Spinal cord (tissue), 9 donors: ENCODE measurements at regions not wholly inside any gene's neighbourhood (a gene's known extent, or its start where the extent isn't known, plus 50 kb on each side); places are given as distances from the start of the nearest gene placed in this dataset.
A peak's percentile ranks its signal among the peaks of the same experiment; 100 is the strongest.

ENCODE experiments used
- DNase-seq, 6 donors: peaks; one replicate each; pipeline versions ENCODE4 v3.0.0 to v3.0.0-alpha.2; 2013 to 2015; ENCODE audit warnings: low spot score in 6 of 6, low read depth in 4 of 6
- H3K27ac ChIP-seq: one replicate; pipeline ENCODE4 v1.5.1; 2013; ENCODE audit warnings: low read depth, low read length, control low read depth
- H3K27me3 ChIP-seq: one replicate; pipeline ENCODE4 v1.6.1; 2013; ENCODE audit warnings: low read length; ENCODE audit not compliant: control insufficient read depth, insufficient read depth
- H3K36me3 ChIP-seq: one replicate; pipeline ENCODE4 v1.6.1; 2013; ENCODE audit warnings: low read length; ENCODE audit not compliant: control insufficient read depth, insufficient read depth
- H3K4me1 ChIP-seq: one replicate; pipeline ENCODE4 v1.6.1; 2013; ENCODE audit warnings: low read length; ENCODE audit not compliant: control insufficient read depth, insufficient read depth
- H3K4me3 ChIP-seq: one replicate; pipeline ENCODE4 v1.5.1; 2013; ENCODE audit warnings: low read depth, low read length, control low read depth
- H3K9me3 ChIP-seq: one replicate; pipeline ENCODE4 v1.6.1; 2013; ENCODE audit warnings: low read length; ENCODE audit not compliant: control insufficient read depth, insufficient read depth
- WGBS: methylation state at CpG from one replicate; pipeline ENCODE4 v1.1.5; 2013; ENCODE audit warnings: missing lambda C conversion rate; ENCODE audit not compliant: insufficient coverage; 5-methylcytosine and 5-hydroxymethylcytosine counted together
- donor health status: healthy.

DNA sequence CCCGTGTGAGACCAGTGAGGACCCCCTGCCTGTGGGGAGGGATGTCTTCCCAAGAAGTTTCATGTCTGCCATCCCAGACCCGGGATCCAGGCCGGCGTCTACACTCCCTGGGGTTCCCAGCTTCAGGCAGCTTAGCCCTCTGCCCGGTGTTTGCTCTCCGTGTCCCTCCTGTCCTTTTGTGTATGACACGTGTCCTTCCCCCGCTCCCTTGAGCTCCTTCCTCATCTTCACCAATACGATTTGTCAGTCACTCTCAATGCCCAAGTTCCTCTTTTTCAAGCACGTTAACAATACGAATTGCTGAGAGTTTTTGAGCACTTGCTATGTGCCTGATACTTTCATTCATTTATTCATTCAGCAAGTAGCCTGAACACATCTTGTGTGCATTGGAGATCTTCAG, 115.6 kb upstream of the PTPN1 start:
- Histone ChIP-seq H3K4me1 (peaks cover 11% of the 10 kb centered on the region), H3K36me3 (no peaks in the 10 kb centered on the region), H3K27ac (no peak overlapping the region), H3K27me3 (no peaks in the 10 kb centered on the region), H3K9me3 (no peaks in the 10 kb centered on the region), H3K4me3 (no peak overlapping the region)
- WGBS: 59% methylated on average over 10 of the region's 11 CpGs
- DNase-seq: no peak

DNA sequence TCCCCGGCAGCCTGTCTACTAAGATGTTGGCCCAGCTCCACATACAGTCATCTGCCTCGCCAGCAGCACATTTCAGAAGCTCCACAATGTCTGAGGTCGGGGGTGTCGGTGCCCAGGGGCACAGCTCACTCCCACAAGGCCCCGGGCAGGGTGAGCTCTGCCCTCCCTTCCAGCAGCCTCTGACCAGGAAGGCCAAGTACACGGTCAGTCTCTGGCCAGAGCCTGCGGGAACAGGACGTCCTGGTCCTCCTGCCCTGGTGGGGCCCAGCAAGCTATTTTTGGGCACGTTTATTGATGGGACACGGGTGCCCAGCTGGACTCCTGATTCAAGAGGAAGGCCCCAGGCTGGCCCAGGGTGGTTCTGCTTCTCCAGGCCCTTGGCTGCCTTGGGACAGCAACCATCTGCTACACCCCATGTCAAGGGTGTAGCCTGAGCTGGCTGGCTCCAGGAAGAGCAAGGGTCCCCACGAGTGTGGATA, 114.9 kb upstream of the PTPN1 start:
- H3K4me1 ChIP-seq: peaks cover 13% of the 10 kb centered on the region
- no peaks in the 10 kb centered on the region for H3K9me3 ChIP-seq
- 53% methylated on average over 10 of the region's 11 CpGs for WGBS
- H3K27ac ChIP-seq: no peak overlapping the region
- no peaks in the 10 kb centered on the region for H3K27me3 ChIP-seq
- DNase-seq: no peak
- no peak overlapping the region for H3K4me3 ChIP-seq
- H3K36me3 ChIP-seq: no peaks in the 10 kb centered on the region

DNA sequence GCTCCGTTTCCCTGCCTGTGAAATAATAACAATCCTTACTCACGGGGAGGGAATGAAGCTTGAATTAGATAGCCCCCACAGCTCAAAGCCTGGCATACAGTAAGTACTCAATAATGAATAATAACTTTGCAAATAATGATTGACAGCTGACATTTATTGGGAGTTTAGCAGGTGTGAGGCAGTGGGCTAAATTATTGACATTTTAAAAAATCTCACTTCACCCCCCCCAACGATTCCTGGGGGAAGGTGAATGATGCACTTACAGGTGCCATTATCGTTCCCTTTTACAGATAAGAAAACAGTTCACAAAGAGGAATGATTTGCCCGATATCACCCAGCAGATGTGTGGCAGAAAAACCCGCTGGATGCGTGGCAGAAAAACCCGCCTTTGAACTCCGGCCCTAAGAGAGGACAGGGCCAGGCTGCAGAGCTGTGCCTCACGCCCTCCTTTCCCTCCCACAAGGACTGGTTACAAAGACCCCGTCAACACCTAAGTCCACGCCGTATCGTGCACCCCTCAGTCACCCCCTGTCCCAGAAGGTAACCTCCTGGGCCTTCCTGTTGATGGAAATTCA, 114.2 kb upstream of the PTPN1 start:
- Histone ChIP-seq H3K4me1 (peaks cover 13% of the 10 kb centered on the region), H3K27me3 (no peaks in the 10 kb centered on the region), H3K27ac (no peak overlapping the region)

DNA sequence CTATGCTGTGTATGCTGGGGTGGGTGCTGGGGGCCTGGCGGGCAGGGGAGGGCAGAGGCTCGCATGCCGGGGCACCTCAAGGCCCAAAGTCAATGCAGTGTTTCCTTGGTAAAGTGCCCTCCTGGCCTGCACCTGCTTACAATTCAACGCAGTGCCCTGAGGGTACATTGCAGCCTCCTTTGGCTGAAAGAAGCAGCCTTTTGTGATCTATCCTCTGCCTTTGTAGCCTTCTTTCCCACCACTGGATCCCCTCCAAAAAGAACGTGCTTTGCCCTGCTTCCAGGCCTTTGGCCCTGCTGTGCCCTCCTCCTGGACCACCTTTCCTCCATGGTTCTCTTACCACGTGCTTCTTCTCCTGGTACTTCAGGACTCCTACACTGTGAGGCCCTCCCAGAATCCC, 113.6 kb upstream of the PTPN1 start:
- no peak overlapping the region for H3K27ac ChIP-seq
- DNase-seq: no peak

More for the DNA sequence above, 114.2 kb upstream of the PTPN1 start:
- WGBS: 95% methylated on average over 11 of the region's 14 CpGs
- DNase-seq: no peak
- no peaks in the 10 kb centered on the region for H3K36me3 ChIP-seq
- no peak overlapping the region for H3K4me3 ChIP-seq
- no peaks in the 10 kb centered on the region for H3K9me3 ChIP-seq

DNA sequence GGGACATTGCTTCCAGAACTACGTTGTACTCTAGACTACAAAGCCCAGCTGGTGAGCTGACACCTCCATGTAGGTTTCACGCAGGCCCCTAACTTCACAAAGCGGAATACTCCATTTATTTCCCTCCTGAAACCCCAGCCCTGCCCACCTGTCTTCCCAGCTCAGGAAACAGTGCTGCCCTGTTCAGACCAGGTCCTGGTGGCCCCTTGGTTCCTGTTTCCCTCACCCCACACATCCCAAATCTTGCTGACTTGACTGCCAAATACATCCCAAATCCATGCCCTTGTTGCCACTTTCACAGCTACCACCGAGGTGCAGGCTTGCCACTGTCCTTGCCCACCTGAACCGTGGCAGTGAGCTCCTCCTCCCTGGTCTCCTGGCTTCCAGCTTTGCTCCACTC, 113.1 kb upstream of the PTPN1 start:
- no peak overlapping the region for H3K27ac ChIP-seq

More for the DNA sequence above, 113.6 kb upstream of the PTPN1 start:
- Histone ChIP-seq H3K4me1 (peaks cover 13% of the 10 kb centered on the region), H3K36me3 (no peaks in the 10 kb centered on the region), H3K27me3 (no peaks in the 10 kb centered on the region), H3K4me3 (no peak overlapping the region), H3K9me3 (no peaks in the 10 kb centered on the region)
- WGBS: 81% methylated on average over 6 of the region's 6 CpGs

DNA sequence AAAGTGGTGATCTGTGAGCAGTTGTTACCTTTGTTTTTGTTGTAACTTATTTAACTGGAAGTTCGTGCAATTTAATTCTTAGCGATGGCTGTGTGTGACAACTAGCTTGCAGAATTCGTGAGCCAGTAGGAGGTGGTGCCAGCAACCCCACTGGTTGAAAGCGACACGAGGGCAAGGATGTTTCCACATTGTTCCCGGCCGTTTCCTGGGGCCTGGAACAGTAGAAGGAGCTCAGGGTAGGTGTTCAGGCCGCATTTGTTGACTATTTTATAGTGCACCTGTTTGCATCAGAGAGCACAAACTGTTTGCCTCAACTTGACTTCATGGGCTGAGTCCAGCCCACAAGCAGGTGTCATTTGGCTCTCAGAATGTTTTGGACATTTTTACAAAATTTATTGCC, 112.1 kb upstream of the PTPN1 start:
- no peaks in the 10 kb centered on the region for H3K36me3 ChIP-seq
- no peak overlapping the region for H3K27ac ChIP-seq
- H3K9me3 ChIP-seq: no peaks in the 10 kb centered on the region
- H3K27me3 ChIP-seq: no peaks in the 10 kb centered on the region
- no peak for DNase-seq
- WGBS: 76% methylated on average over 8 of the region's 8 CpGs
- H3K4me1 ChIP-seq: peaks cover 13% of the 10 kb centered on the region
- no peak overlapping the region for H3K4me3 ChIP-seq

More for the DNA sequence above, 113.1 kb upstream of the PTPN1 start:
- no peak overlapping the region for H3K4me3 ChIP-seq
- H3K9me3 ChIP-seq: no peaks in the 10 kb centered on the region
- H3K27me3 ChIP-seq: no peaks in the 10 kb centered on the region
- WGBS: 91% methylated on average over 5 of the region's 5 CpGs
- H3K36me3 ChIP-seq: no peaks in the 10 kb centered on the region
- H3K4me1 ChIP-seq: peaks cover 13% of the 10 kb centered on the region
- no peak for DNase-seq

DNA sequence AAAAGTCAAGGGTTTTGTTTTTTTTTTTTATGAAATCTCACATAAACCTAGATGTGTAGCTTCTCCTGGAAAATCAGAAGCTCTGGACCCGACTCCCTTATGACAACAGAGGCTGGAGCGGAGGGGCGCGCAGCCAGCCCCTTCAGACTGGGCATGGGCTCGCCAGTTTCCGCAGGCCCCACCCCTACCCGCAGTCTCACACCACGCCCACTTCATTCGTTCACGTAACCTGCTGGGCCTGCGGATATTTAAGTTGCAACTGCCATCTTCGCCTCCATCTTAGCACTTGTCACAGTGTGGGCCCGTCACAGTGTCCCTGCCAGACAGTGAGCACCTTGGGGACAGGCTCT, 111.7 kb upstream of the PTPN1 start:
- no peaks in the 10 kb centered on the region for H3K9me3 ChIP-seq
- no peak for DNase-seq
- no peak overlapping the region for H3K27ac ChIP-seq
- H3K4me3 ChIP-seq: no peak overlapping the region
- WGBS: 87% methylated on average over 11 of the region's 13 CpGs
- no peaks in the 10 kb centered on the region for H3K36me3 ChIP-seq
- H3K27me3 ChIP-seq: no peaks in the 10 kb centered on the region
- H3K4me1 ChIP-seq: peaks cover 13% of the 10 kb centered on the region

DNA sequence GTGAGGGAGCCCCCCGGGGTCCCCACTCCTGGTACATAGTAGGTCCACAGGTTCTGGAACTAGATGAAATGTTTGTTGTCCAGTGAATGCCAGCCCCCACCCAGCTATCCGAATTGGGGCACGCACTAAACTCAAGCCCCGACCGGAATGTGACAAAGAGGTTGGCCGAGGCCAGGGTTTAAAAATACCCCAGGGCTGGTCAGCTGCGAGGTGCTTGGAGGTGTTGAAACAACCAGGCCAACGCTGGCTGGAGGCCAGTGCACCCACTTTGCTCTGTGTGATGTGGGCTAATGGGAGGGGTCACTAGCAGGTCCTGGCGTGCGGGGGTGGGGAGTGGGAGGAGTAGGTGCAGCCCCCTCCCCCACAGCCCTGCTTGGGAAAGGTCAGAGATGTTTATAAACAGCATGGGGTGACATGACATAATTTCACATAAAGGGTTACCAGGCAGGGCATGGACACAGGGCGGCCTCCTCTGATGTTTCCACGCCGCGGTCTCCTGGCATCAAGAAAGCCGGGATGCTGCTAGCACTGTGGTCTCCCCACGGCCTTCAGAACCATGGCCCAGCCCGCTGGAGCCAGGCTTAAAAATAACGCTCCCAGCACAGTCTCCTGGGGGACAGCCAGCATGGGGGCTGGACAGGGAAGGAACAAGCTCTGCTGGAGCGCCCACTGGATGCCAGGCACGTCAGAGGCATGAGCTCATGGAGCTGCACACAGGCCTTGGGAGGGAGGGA, 111.2 kb upstream of the PTPN1 start:
- H3K27me3 ChIP-seq: no peaks in the 10 kb centered on the region
- no peaks in the 10 kb centered on the region for H3K9me3 ChIP-seq
- H3K4me3 ChIP-seq: no peak overlapping the region
- H3K36me3 ChIP-seq: no peaks in the 10 kb centered on the region
- 63% methylated on average over 16 of the region's 20 CpGs for WGBS
- H3K4me1 ChIP-seq: peaks cover 13% of the 10 kb centered on the region
- H3K27ac ChIP-seq: no peak overlapping the region
- peak in 1 of 6 donors; percentile 45 for DNase-seq

DNA sequence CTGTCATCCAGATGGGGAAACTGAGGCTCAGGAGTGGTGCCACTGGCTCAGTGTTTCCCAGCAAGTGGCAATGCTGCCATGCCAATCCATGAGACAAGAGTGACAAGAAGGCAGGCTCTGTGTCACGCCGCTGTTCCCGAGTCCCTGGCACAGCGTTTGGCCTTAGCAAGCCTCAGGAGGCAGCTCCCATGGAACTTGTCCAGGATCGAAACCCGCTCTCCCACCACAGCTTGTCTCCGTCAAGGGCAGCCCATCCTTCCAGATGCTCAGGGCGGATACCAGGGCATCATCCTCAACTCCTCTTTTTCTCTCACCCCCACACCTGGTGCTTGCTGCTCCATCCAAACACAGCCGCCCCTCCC, 110.6 kb upstream of the PTPN1 start:
- H3K27ac ChIP-seq: no peak overlapping the region

More for the DNA sequence above, 110.6 kb upstream of the PTPN1 start:
- peaks cover 13% of the 10 kb centered on the region for H3K4me1 ChIP-seq
- H3K9me3 ChIP-seq: no peaks in the 10 kb centered on the region
- DNase-seq: no peak
- no peak overlapping the region for H3K4me3 ChIP-seq
- no peaks in the 10 kb centered on the region for H3K27me3 ChIP-seq
- no peaks in the 10 kb centered on the region for H3K36me3 ChIP-seq
- WGBS: 90% methylated on average over 9 of the region's 9 CpGs
